OCI-LY7 (cell line): ENCODE measurements at regions not wholly inside any gene's neighbourhood (a gene's known extent, or its start where the extent isn't known, plus 50 kb on each side); places are given as distances from the start of the nearest gene placed in this dataset.

Source experiments
- BruUV-seq: library from RNA; stranded (reverse); fragments of 400-500 nt; replicated peaks from 2 replicates; lab custom pipeline; 2021; lab: Mats Ljungman, UMichigan
- CTCF ChIA-PET: fragments of 300-600 bp; sonication (Branson Sonifier 250); formaldehyde crosslinking; loops from one replicate; lab custom pipeline; 2022; ENCODE audit warnings: antibody characterized with exemption; ENCODE audit not compliant: unreplicated experiment; lab: Charles Lee
- POLR2A ChIA-PET: fragments of 300-600 bp; sonication (Branson Sonifier 250); formaldehyde crosslinking; loops from one replicate; lab custom pipeline; 2022; ENCODE audit warnings: antibody characterized with exemption; lab: Charles Lee
- DNase-seq: peaks from one replicate; pipeline ENCODE4 v3.0.0-alpha.2; 2015; ENCODE audit warnings: low spot score
- H2AFZ ChIP-seq: fragments of 200-600 bp; sonication (generic), shearing (Covaris generic); 2 replicates; pipeline ENCODE4 v1.6.1; 2014; ENCODE audit warnings: mild to moderate bottlenecking, antibody characterized with exemption, low read length, moderate library complexity
- H3K27ac ChIP-seq: fragments of 200-600 bp; sonication (generic); 2 replicates; pipeline ENCODE4 v1.5.1; 2014; ENCODE audit warnings: mixed run types, low read depth, mild to moderate bottlenecking, moderate library complexity, low read length, inconsistent platforms; ENCODE audit not compliant: poor library complexity, severe bottlenecking
- H3K36me3 ChIP-seq: fragments of 200-600 bp; sonication (generic); 2 replicates; pipeline ENCODE4 v1.6.1; 2014; ENCODE audit warnings: mild to moderate bottlenecking, antibody characterized with exemption, low read length, moderate library complexity, mixed read lengths; ENCODE audit not compliant: insufficient read depth
- H3K4me1 ChIP-seq: fragments of 200-600 bp; sonication (generic); 2 replicates; pipeline ENCODE4 v1.5.1; 2014; ENCODE audit warnings: mild to moderate bottlenecking, low read length; ENCODE audit not compliant: insufficient read depth, poor library complexity, severe bottlenecking
- H3K4me2 ChIP-seq: fragments of 200-600 bp; sonication (generic); 2 replicates; pipeline ENCODE4 v1.6.1; 2014; ENCODE audit warnings: mild to moderate bottlenecking, low read length
- H3K4me3 ChIP-seq: fragments of 200-600 bp; sonication (generic); 2 replicates; pipeline ENCODE4 v1.5.1; 2014; ENCODE audit warnings: mild to moderate bottlenecking, low read depth, low read length; ENCODE audit not compliant: poor library complexity, severe bottlenecking
- H3K79me2 ChIP-seq: fragments of 200-600 bp; sonication (generic); 2 replicates; pipeline ENCODE4 v1.6.1; 2016; ENCODE audit warnings: low read depth, mild to moderate bottlenecking, low read length, moderate library complexity, mixed read lengths; ENCODE audit not compliant: insufficient read depth
- H3K9me2 ChIP-seq: fragments of 200-600 bp; sonication (generic); 2 replicates; pipeline ENCODE4 v1.6.1; 2016; ENCODE audit warnings: mild to moderate bottlenecking, low read length, mixed read lengths; ENCODE audit not compliant: insufficient read depth
- H3K9me3 ChIP-seq: fragments of 200-600 bp; sonication (generic); 2 replicates; pipeline ENCODE4 v1.6.1; 2014; ENCODE audit warnings: mild to moderate bottlenecking, mixed run types, low read length, mixed read lengths
- H4K20me1 ChIP-seq: fragments of 200-600 bp; sonication (generic); 2 replicates; pipeline ENCODE4 v1.6.1; 2014; ENCODE audit warnings: mild to moderate bottlenecking, antibody characterized with exemption, low read length, moderate library complexity, mixed read lengths; ENCODE audit not compliant: insufficient read depth
- CTCF ChIP-seq: fragments of 200-600 bp; sonication (generic); conservative IDR thresholded peaks from 2 replicates; pipeline ENCODE4 v1.5.1; 2014; ENCODE audit warnings: mild to moderate bottlenecking, antibody characterized with exemption, low read length, moderate library complexity, mixed read lengths
- EZH2phosphoT487 ChIP-seq: fragments of 200-600 bp; sonication (generic); IDR thresholded peaks from 2 replicates; pipeline ENCODE4 v1.6.1; 2018; ENCODE audit warnings: low read depth, borderline replicate concordance, mild to moderate bottlenecking, mixed run types, antibody characterized with exemption, low read length, moderate library complexity, mixed read lengths
- intact Hi-C: fragments of 100-400 bp; cut with micrococcal nuclease; formaldehyde crosslinking; loops from one replicate; pipeline ENCODE4 v1.10.0; 2022; ENCODE audit not compliant: unreplicated experiment

- intact Hi-C loops = no loop called here
- Histone ChIP-seq H3K9me3 (peaks cover 23% of the 10 kb centered on the region), H4K20me1 (no peaks in the 10 kb centered on the region), H3K4me2 (no peak overlapping the region), H3K27ac (no peak overlapping the region), H3K36me3 (peaks cover 8% of the 10 kb centered on the region), H3K9me2 (no peaks in the 10 kb centered on the region), H3K4me3 (no peak overlapping the region), H3K4me1 (peaks cover 31% of the 10 kb centered on the region), H2AFZ (no peak overlapping the region), H3K79me2 (no peaks in the 10 kb centered on the region)
- ChIA-PET POLR2A (interaction anchor here (0.6 to 1.6 kb wide), 3 partner anchors 12 to 192 kb away, joined by 3 read pairs; no protein-coding TSS in a partner anchor), CTCF (no interaction called here)
- BruUV-seq = no TSS peak
- TF ChIP-seq CTCF = no peak
- TF ChIP-seq EZH2phosphoT487 = no peak
- DNase-seq = no peak
These were observed 72.4 kb upstream of the ZMYND8 start for GRCh38 chr20:47428851-47429336.

- H4K20me1 ChIP-seq = no peaks in the 10 kb centered on the region
- CTCF ChIA-PET = no interaction called here
- intact Hi-C loops = no loop called here
- H3K4me3 ChIP-seq = no peak overlapping the region
- POLR2A ChIA-PET = interaction anchor here (0.6 to 1.6 kb wide), 3 partner anchors 12 to 191 kb away, joined by 3 read pairs; no protein-coding TSS in a partner anchor
- TF ChIP-seq EZH2phosphoT487 = no peak
- no peak for TF ChIP-seq CTCF
- BruUV-seq = no TSS peak
- DNase-seq = no peak
- H3K9me3 ChIP-seq = peaks cover 23% of the 10 kb centered on the region
- H3K79me2 ChIP-seq = no peaks in the 10 kb centered on the region
- no peak overlapping the region for H3K4me2 ChIP-seq
- no peaks in the 10 kb centered on the region for H3K9me2 ChIP-seq
- H3K27ac ChIP-seq = no peak overlapping the region
- no peak overlapping the region for H2AFZ ChIP-seq
- peaks cover 8% of the 10 kb centered on the region for H3K36me3 ChIP-seq
- H3K4me1 ChIP-seq = peaks cover 36% of the 10 kb centered on the region
These were observed 72.3 kb upstream of the NCOA3 start for GRCh38 chr20:47429409-47429808.

- no TSS peak for BruUV-seq
- H3K79me2 ChIP-seq = 0 out of 2 replicates have a peak, but pooled peaks cover 5% of the 10 kb centered on the region
- peaks cover 23% of the 10 kb centered on the region for H3K9me3 ChIP-seq
- CTCF ChIA-PET = no interaction called here
- H3K36me3 ChIP-seq = peaks cover 8% of the 10 kb centered on the region
- POLR2A ChIA-PET = interaction anchor here (0.6 to 12.0 kb wide), 8 partner anchors 10 to 1806 kb away, joined by 3 to 143 read pairs (median 4); no protein-coding TSS in a partner anchor
- no peaks in the 10 kb centered on the region for H4K20me1 ChIP-seq
- H3K4me3 ChIP-seq = no peak overlapping the region
- H3K9me2 ChIP-seq = no peaks in the 10 kb centered on the region
- no peak overlapping the region for H3K4me2 ChIP-seq
- intact Hi-C loops = loop anchor here (5.0 kb wide), 2 partner anchors 56 to 71 kb away; partner anchors contain the start of gene NCOA3
- no peak overlapping the region; the same call in 1 of the 2 replicates for H2AFZ ChIP-seq
- DNase-seq = no peak
- H3K27ac ChIP-seq = peak overlapping the region; percentile 76
- H3K4me1 ChIP-seq = peaks cover 53% of the 10 kb centered on the region
- TF ChIP-seq CTCF (no peak), EZH2phosphoT487 (no peak)
These were observed 70.7 kb upstream of the NCOA3 start for GRCh38 chr20:47430862-47431588.
